Mammary epithelial cell (primary cell): ENCODE measurements at regions not wholly inside any gene's neighbourhood (a gene's known extent, or its start where the extent isn't known, plus 50 kb on each side); places are given as distances from the start of the nearest gene placed in this dataset.

Experiments used
- EZH2 ChIP-seq: IDR thresholded peaks from 2 replicates; pipeline ENCODE4 v1.6.1; 2012; ENCODE audit warnings: low read length, inconsistent platforms, borderline replicate concordance
- TF ChIP-seq, protein P1 (sequence below), 2 donors: IDR thresholded peaks in 1 of 2; conservative IDR thresholded peaks in 1 of 2; 2 replicates each; pipeline ENCODE4 v1.5.1; 2011 to 2012; ENCODE audit warnings: inconsistent platforms in 2 of 2, low read length in 2 of 2, mild to moderate bottlenecking in 2 of 2, control low read depth in 1 of 2, low read depth in 1 of 2; ENCODE audit not compliant: insufficient read depth in 1 of 2; ENCODE audit errors: extremely low read depth in 1 of 2

DNA sequence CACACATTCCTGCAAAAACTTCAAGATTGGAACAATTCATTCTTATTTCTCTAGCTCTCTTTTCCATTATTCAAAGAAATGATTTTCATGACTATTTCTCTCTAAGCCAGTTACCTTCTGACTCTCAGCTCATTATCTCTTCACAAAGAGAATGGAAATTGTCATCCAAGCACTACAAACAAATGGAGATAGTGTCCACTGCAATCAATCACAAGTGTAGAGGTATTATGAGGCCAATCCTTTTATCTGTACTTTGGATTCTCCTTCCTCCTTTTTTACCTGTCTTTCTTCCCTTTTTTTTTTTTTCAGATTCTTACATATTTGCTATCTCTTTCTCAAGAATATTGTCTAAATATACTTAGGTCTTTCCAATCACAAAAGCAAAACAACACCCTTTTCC, 497.7 kb upstream of the MEF2C start:
- TF ChIP-seq, protein P1, sequence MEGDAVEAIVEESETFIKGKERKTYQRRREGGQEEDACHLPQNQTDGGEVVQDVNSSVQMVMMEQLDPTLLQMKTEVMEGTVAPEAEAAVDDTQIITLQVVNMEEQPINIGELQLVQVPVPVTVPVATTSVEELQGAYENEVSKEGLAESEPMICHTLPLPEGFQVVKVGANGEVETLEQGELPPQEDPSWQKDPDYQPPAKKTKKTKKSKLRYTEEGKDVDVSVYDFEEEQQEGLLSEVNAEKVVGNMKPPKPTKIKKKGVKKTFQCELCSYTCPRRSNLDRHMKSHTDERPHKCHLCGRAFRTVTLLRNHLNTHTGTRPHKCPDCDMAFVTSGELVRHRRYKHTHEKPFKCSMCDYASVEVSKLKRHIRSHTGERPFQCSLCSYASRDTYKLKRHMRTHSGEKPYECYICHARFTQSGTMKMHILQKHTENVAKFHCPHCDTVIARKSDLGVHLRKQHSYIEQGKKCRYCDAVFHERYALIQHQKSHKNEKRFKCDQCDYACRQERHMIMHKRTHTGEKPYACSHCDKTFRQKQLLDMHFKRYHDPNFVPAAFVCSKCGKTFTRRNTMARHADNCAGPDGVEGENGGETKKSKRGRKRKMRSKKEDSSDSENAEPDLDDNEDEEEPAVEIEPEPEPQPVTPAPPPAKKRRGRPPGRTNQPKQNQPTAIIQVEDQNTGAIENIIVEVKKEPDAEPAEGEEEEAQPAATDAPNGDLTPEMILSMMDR (conservative IDR thresholded peaks at IDR 0.05 in 1 of 2, IDR thresholded peaks at IDR 0.05 in 1 of 2; ENCODE audit: extremely low read depth in 1 of 2, insufficient read depth in 1 of 2, low read depth in 1 of 2, low read length in 2 of 2) = no peak
- TF ChIP-seq EZH2 = no peak
